Spleen (tissue), 7 donors: ENCODE measurements at regions not wholly inside any gene's neighbourhood (a gene's known extent, or its start where the extent isn't known, plus 50 kb on each side); places are given as distances from the start of the nearest gene placed in this dataset.

Experiments
- POLR2A ChIP-seq, 3 donors: fragments of 450-650 bp; IDR thresholded peaks; one replicate each; pipeline ENCODE4 v1.5.1; 2017; ENCODE audit warnings: antibody characterized with exemption in 3 of 3, mild to moderate bottlenecking in 1 of 3
- POLR2AphosphoS5 ChIP-seq, 3 donors: sonication (generic); formaldehyde crosslinking; IDR thresholded peaks; one replicate each; pipeline ENCODE4 v1.5.1; 2017; ENCODE audit warnings: antibody characterized with exemption in 3 of 3
- TF ChIP-seq, protein P1 (sequence below), 11 experiments: fragments of 200-600 bp in 7 of 11; fragments of 450-650 bp in 4 of 11; sonication (generic) in 4 of 11; IDR thresholded peaks in 8 of 11; conservative IDR thresholded peaks in 3 of 11; 1 replicate in 7 of 11; 2 replicates in 4 of 11; pipeline versions ENCODE4 v1.4.0 to v1.8.0; 2016 to 2021; ENCODE audit warnings: antibody characterized with exemption in 11 of 11, inconsistent platforms in 4 of 11, mild to moderate bottlenecking in 1 of 11
- donor health status: DM: no; HTN: no; CAD: no; lungs with moderate emphysema.
- donor health status: DM: no; HTN: no; CAD: no.
- donor health status: DM: no; HTN: no; CAD: no.

DNA sequence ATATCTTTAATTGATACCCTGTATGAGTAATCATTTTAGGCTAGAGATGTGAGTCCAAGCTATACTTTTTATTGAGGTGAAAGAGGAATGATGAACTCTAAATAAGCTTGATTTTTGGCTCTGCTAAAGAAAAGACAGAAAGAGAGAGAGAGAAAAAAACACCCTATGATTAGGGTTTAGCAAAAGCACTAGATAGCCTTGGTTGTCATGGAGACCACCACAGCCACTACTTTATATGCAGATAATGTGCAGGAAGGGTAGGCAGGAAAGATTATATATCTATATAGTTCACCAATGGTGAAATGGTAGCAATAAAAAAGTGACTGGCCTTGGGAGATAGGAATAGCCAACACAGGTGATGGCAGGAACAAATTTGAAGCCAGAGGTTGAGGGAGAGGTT is 69.9 kb upstream of the CAMK2D start:
- no peak for TF ChIP-seq POLR2A (IDR thresholded peaks at IDR 0.05)
- TF ChIP-seq, protein P1, sequence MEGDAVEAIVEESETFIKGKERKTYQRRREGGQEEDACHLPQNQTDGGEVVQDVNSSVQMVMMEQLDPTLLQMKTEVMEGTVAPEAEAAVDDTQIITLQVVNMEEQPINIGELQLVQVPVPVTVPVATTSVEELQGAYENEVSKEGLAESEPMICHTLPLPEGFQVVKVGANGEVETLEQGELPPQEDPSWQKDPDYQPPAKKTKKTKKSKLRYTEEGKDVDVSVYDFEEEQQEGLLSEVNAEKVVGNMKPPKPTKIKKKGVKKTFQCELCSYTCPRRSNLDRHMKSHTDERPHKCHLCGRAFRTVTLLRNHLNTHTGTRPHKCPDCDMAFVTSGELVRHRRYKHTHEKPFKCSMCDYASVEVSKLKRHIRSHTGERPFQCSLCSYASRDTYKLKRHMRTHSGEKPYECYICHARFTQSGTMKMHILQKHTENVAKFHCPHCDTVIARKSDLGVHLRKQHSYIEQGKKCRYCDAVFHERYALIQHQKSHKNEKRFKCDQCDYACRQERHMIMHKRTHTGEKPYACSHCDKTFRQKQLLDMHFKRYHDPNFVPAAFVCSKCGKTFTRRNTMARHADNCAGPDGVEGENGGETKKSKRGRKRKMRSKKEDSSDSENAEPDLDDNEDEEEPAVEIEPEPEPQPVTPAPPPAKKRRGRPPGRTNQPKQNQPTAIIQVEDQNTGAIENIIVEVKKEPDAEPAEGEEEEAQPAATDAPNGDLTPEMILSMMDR (IDR thresholded peaks at IDR 0.05 in 8 of 11, conservative IDR thresholded peaks at IDR 0.05 in 3 of 11): no peak
- TF ChIP-seq POLR2AphosphoS5 (IDR thresholded peaks at IDR 0.05): no peak
